ENCODE measurements at regions not wholly inside any gene's neighbourhood (a gene's known extent, or its start where the extent isn't known, plus 50 kb on each side); places are given as distances from the start of the nearest gene placed in this dataset.

DNA sequence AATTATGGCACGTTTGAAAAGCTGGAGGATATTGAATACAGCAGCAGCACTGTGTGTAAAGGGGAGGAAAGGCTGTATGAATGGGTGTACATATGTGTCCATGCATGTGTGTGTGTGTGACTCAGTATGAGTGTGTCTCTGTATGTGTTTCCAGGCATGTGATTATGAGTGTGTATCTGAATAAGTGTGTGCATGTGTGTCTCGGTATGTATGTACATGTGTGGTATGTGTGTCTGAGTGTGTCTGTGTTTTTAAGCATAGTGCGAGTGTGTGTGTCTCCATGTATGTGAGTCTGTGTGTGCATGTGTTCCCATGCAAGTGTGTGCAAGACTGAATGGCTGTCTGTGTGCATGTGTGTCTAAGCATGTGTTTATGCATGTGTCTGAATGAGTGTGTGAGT is 259.1 kb upstream of the XYLT1 start:
- TF ChIP-seq CTCF (IDR thresholded peaks at IDR 0.05) (no peak), POLR2AphosphoS5 (IDR thresholded peaks at IDR 0.05) (no peak), POLR2A (IDR thresholded peaks at IDR 0.05) (no peak)
- no peak overlapping the region for H3K4me3 ChIP-seq
- no peaks in the 10 kb centered on the region for H3K27me3 ChIP-seq
- intact Hi-C loops (cut with DNase I; ENCODE audit: low total_unique reads) = no loop called here
- H3K9me3 ChIP-seq = peaks cover 4 to 5% of the 10 kb centered on the region in 2 donors
- no peak for DNase-seq (ENCODE audit: low spot score in 2 of 2)
- H3K27ac ChIP-seq = no peak overlapping the region
- H3K36me3 ChIP-seq = no peaks in the 10 kb centered on the region
- no peaks in the 10 kb centered on the region for H3K4me1 ChIP-seq

DNA sequence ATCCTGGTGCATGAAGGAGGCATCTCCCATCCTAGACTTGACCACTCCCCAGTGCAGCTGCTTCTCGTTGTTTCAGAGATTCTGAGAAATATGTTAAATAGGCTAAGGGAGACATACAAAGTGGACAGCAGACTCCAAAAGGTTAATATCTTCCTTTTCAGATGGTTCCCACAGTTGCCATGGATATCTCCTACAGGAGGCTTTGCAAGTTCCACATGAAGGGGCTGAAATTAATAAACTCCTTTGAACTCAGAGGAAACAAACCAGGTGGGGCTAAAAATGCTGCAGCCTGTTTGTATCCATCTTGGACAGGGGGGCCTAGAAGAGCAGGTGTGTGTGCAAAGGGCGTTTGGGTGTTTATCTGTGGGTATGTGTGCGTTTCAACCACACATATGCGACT is 257.4 kb upstream of the XYLT1 start:
- TF ChIP-seq CTCF (IDR thresholded peaks at IDR 0.05) (no peak), POLR2A (IDR thresholded peaks at IDR 0.05) (no peak), POLR2AphosphoS5 (IDR thresholded peaks at IDR 0.05) (no peak)
- H3K36me3 ChIP-seq = no peaks in the 10 kb centered on the region
- no peak overlapping the region for H3K27ac ChIP-seq
- no peaks in the 10 kb centered on the region for H3K27me3 ChIP-seq
- DNase-seq (ENCODE audit: low spot score in 2 of 2) = no peak
- H3K4me3 ChIP-seq = no peak overlapping the region
- peaks cover 2 to 5% of the 10 kb centered on the region in 2 donors for H3K9me3 ChIP-seq
- no peaks in the 10 kb centered on the region for H3K4me1 ChIP-seq
- intact Hi-C loops (cut with DNase I; ENCODE audit: low total_unique reads) = no loop called here

DNA sequence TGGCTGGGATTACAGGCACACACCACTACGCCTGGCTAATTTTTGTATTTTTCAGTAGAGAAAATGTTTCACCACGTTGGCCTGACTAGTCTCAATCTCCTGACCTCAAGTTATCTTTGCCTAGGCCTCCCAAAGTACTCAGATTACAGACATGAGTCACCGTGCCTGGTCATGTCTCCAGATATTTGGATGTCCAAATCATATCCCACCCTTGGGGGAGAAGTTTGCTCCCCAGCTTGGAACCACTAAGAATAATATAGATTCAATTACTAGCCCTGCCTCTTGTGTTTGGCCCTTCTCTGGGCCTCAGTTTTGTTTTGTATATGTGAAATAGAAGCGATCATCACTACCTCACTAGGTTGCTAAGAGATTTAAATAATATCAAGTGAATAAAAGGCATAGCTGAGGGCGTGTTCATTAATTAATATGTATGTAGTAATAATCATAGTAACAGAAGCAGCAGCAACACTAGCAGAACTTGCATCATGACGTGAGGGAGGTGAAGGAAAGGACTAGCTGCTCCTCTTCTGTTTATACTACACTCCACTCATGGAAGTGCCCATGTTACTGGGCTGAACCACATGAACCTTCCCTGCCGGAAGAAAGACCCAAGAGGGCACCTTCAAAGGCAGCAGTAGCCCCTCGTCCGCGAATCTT is 253.6 kb upstream of the XYLT1 start:
- TF ChIP-seq CTCF (IDR thresholded peaks at IDR 0.05) (no peak), POLR2A (IDR thresholded peaks at IDR 0.05) (no peak), POLR2AphosphoS5 (IDR thresholded peaks at IDR 0.05) (no peak)
- H3K4me3 ChIP-seq = no peak overlapping the region
- H3K4me1 ChIP-seq = no peaks in the 10 kb centered on the region
- no peaks in the 10 kb centered on the region for H3K36me3 ChIP-seq
- DNase-seq (ENCODE audit: low spot score in 2 of 2) = no peak
- no peaks in the 10 kb centered on the region for H3K27me3 ChIP-seq
- H3K27ac ChIP-seq = no peak overlapping the region
- H3K9me3 ChIP-seq = no peaks in the 10 kb centered on the region
- intact Hi-C loops (cut with DNase I; ENCODE audit: low total_unique reads) = no loop called here

- no peak overlapping the region for H3K27ac ChIP-seq
- H3K27me3 ChIP-seq = no peaks in the 10 kb centered on the region
- H3K9me3 ChIP-seq = no peaks in the 10 kb centered on the region
- TF ChIP-seq POLR2AphosphoS5 (IDR thresholded peaks at IDR 0.05) = no peak
- no peaks in the 10 kb centered on the region for H3K4me1 ChIP-seq
- H3K36me3 ChIP-seq = no peaks in the 10 kb centered on the region
- intact Hi-C loops (cut with DNase I; ENCODE audit: low total_unique reads) = no loop called here
- no peak overlapping the region for H3K4me3 ChIP-seq
- DNase-seq (ENCODE audit: low spot score in 2 of 2) = no peak
Observed at GRCh38 chr16:17723531-17724134, 252.9 kb upstream of the XYLT1 start.

DNA sequence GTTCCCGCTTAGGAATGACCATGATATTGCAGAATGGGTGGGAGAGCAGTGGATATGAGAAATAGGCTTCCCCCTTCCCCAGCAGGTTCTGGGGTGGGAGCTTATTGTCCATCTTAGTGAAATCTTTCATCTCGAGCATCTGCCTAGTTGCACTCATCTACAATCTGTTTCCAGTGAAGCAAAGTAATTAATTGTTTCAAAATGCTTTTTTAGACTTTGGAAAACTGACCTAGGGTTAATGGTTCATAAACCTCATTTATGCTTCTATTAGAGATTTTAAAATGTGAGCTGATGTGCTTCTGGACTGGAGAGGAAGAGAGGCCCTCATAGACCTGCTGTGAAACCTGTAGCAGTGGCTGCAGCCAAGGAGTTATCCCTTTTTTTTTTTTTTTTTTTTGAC is 247.7 kb upstream of the XYLT1 start:
- H3K4me3 ChIP-seq = no peak overlapping the region

More for the DNA sequence above, 247.7 kb upstream of the XYLT1 start:
- Histone ChIP-seq H3K9me3 (no peaks in the 10 kb centered on the region), H3K36me3 (no peaks in the 10 kb centered on the region), H3K27ac (no peak overlapping the region), H3K4me1 (no peaks in the 10 kb centered on the region), H3K27me3 (no peaks in the 10 kb centered on the region)
- intact Hi-C loops (cut with DNase I; ENCODE audit: low total_unique reads) = no loop called here
- no peak for TF ChIP-seq CTCF (IDR thresholded peaks at IDR 0.05)
- no peak for TF ChIP-seq POLR2A (IDR thresholded peaks at IDR 0.05)
- TF ChIP-seq POLR2AphosphoS5 (IDR thresholded peaks at IDR 0.05) = no peak
- DNase-seq (ENCODE audit: low spot score in 2 of 2) = no peak

Measured in breast epithelium (tissue), 4 donors.